SK-N-SH (cell line): ENCODE measurements at regions not wholly inside any gene's neighbourhood (a gene's known extent, or its start where the extent isn't known, plus 50 kb on each side); places are given as distances from the start of the nearest gene placed in this dataset.

Source experiments
- MXI1 ChIP-seq: IDR thresholded peaks from 2 replicates; pipeline ENCODE4 v1.6.1; 2012; ENCODE audit warnings: mild to moderate bottlenecking, low read depth, low read length, improper control_type of control experiment
- NRF1 ChIP-seq: IDR thresholded peaks from 2 replicates; pipeline ENCODE4 v1.6.1; 2012; ENCODE audit warnings: low read depth, mild to moderate bottlenecking, low read length
- POLR2AphosphoS5 ChIP-seq: IDR thresholded peaks from 2 replicates; pipeline ENCODE4 v1.6.1; 2012; ENCODE audit warnings: low read depth, low read length
- RCOR1 ChIP-seq: fragments of 150-350 bp; IDR thresholded peaks from 2 replicates; pipeline ENCODE4 v1.6.1; 2017; ENCODE audit warnings: antibody characterized with exemption, low read length
- REST ChIP-seq: IDR thresholded peaks from 2 replicates; pipeline ENCODE4 v1.6.1; 2012; ENCODE audit warnings: mild to moderate bottlenecking, low read depth, low read length, moderate library complexity
- SIN3A ChIP-seq: IDR thresholded peaks from 2 replicates; pipeline ENCODE4 v1.6.1; 2012; ENCODE audit warnings: low read depth, mild to moderate bottlenecking, low read length, moderate library complexity, borderline replicate concordance
- ZBTB33 ChIP-seq: IDR thresholded peaks from 2 replicates; pipeline ENCODE4 v1.4.0; 2012; ENCODE audit warnings: low read depth, borderline replicate concordance
- TF ChIP-seq, protein P1 (sequence below): fragments of 200-600 bp; sonication (generic); IDR thresholded peaks from 2 replicates; pipeline ENCODE4 v1.6.1; 2017; ENCODE audit warnings: antibody characterized with exemption, mild to moderate bottlenecking, moderate library complexity

GRCh38 chr3:82741346-82741745 lies 979.9 kb upstream of the GBE1 start:
- no peak for TF ChIP-seq POLR2AphosphoS5
- TF ChIP-seq NRF1 = no peak
- TF ChIP-seq, protein P1, sequence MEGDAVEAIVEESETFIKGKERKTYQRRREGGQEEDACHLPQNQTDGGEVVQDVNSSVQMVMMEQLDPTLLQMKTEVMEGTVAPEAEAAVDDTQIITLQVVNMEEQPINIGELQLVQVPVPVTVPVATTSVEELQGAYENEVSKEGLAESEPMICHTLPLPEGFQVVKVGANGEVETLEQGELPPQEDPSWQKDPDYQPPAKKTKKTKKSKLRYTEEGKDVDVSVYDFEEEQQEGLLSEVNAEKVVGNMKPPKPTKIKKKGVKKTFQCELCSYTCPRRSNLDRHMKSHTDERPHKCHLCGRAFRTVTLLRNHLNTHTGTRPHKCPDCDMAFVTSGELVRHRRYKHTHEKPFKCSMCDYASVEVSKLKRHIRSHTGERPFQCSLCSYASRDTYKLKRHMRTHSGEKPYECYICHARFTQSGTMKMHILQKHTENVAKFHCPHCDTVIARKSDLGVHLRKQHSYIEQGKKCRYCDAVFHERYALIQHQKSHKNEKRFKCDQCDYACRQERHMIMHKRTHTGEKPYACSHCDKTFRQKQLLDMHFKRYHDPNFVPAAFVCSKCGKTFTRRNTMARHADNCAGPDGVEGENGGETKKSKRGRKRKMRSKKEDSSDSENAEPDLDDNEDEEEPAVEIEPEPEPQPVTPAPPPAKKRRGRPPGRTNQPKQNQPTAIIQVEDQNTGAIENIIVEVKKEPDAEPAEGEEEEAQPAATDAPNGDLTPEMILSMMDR = no peak
- TF ChIP-seq MXI1 = no peak
- TF ChIP-seq RCOR1 = no peak
- TF ChIP-seq ZBTB33 = no peak
- TF ChIP-seq REST = no peak
- no peak for TF ChIP-seq SIN3A
